ENCODE measurements at regions not wholly inside any gene's neighbourhood (a gene's known extent, or its start where the extent isn't known, plus 50 kb on each side); places are given as distances from the start of the nearest gene placed in this dataset.
A peak's percentile ranks its signal among the peaks of the same experiment; 100 is the strongest.

- H3K27me3 ChIP-seq (ENCODE audit: low read length) = no peaks in the 10 kb centered on the region
- peak overlapping the region; percentile 39; the same call in 1 of the 2 replicates for H3K9ac ChIP-seq (ENCODE audit: low read length)
- H3K27ac ChIP-seq (ENCODE audit: low read depth, low read length) = peak overlapping the region; percentile 98
- no peaks in the 10 kb centered on the region for H3K79me2 ChIP-seq (ENCODE audit: insufficient read depth, low read length)
- H3F3A ChIP-seq (ENCODE audit: insufficient read depth) = peaks cover 34% of the 10 kb centered on the region
- no peaks in the 10 kb centered on the region for H3K9me3 ChIP-seq (ENCODE audit: insufficient read depth, low read length)
- TF ChIP-seq CTCF (IDR thresholded peaks at IDR 0.05; ENCODE audit: insufficient read depth, low read length, poor library complexity, severe bottlenecking) = no peak
- TF ChIP-seq EZH2phosphoT487 (conservative IDR thresholded peaks at IDR 0.05; ENCODE audit: low read length) = no peak
- H3K4me2 ChIP-seq (ENCODE audit: low read depth, low read length, poor library complexity, severe bottlenecking) = peak overlapping the region; percentile 73
- no peak overlapping the region for H2AFZ ChIP-seq (ENCODE audit: low read depth, low read length, severe bottlenecking)
- no peak overlapping the region for H3K4me3 ChIP-seq (ENCODE audit: insufficient read depth, low read length, poor library complexity, severe bottlenecking)
- no peaks in the 10 kb centered on the region for H3K36me3 ChIP-seq (ENCODE audit: low read length)
- H4K20me1 ChIP-seq (ENCODE audit: low read depth, low read length) = no peaks in the 10 kb centered on the region
- no peaks in the 10 kb centered on the region for H3K9me2 ChIP-seq (replicated peaks; ENCODE audit: insufficient read depth, low read length)
These were observed 1307.6 kb downstream of the TBC1D22A start for GRCh38 chr22:48070083-48070482.

- TF ChIP-seq EZH2phosphoT487 (conservative IDR thresholded peaks at IDR 0.05; ENCODE audit: low read length) = no peak
These were observed 1306.8 kb downstream of the TBC1D22A start for GRCh38 chr22:48069256-48069655.

GRCh38 chr22:48068323-48068885, 1306.0 kb downstream of the TBC1D22A start:
- Histone ChIP-seq H3K27ac (ENCODE audit: low read depth, low read length) (no peak overlapping the region), H3K9ac (ENCODE audit: low read length) (no peak overlapping the region), H3F3A (ENCODE audit: insufficient read depth) (peaks cover 29% of the 10 kb centered on the region), H3K9me2 (replicated peaks; ENCODE audit: insufficient read depth, low read length) (no peaks in the 10 kb centered on the region), H2AFZ (ENCODE audit: low read depth, low read length, severe bottlenecking) (no peak overlapping the region), H3K4me2 (ENCODE audit: low read depth, low read length, poor library complexity, severe bottlenecking) (no peak overlapping the region), H4K20me1 (ENCODE audit: low read depth, low read length) (no peaks in the 10 kb centered on the region), H3K9me3 (ENCODE audit: insufficient read depth, low read length) (no peaks in the 10 kb centered on the region), H3K36me3 (ENCODE audit: low read length) (no peaks in the 10 kb centered on the region), H3K27me3 (ENCODE audit: low read length) (no peaks in the 10 kb centered on the region), H3K4me3 (ENCODE audit: insufficient read depth, low read length, poor library complexity, severe bottlenecking) (no peak overlapping the region), H3K79me2 (ENCODE audit: insufficient read depth, low read length) (no peaks in the 10 kb centered on the region)
- TF ChIP-seq CTCF (IDR thresholded peaks at IDR 0.05; ENCODE audit: insufficient read depth, low read length, poor library complexity, severe bottlenecking) = no peak
- no peak for TF ChIP-seq EZH2phosphoT487 (conservative IDR thresholded peaks at IDR 0.05; ENCODE audit: low read length)

More at GRCh38 chr22:48069256-48069655, 1306.8 kb downstream of the TBC1D22A start:
- Histone ChIP-seq H3K9ac (ENCODE audit: low read length) (no peak overlapping the region), H3K79me2 (ENCODE audit: insufficient read depth, low read length) (no peaks in the 10 kb centered on the region), H3F3A (ENCODE audit: insufficient read depth) (peaks cover 34% of the 10 kb centered on the region), H3K27ac (ENCODE audit: low read depth, low read length) (no peak overlapping the region), H4K20me1 (ENCODE audit: low read depth, low read length) (no peaks in the 10 kb centered on the region), H2AFZ (ENCODE audit: low read depth, low read length, severe bottlenecking) (no peak overlapping the region), H3K9me2 (replicated peaks; ENCODE audit: insufficient read depth, low read length) (no peaks in the 10 kb centered on the region), H3K4me3 (ENCODE audit: insufficient read depth, low read length, poor library complexity, severe bottlenecking) (no peak overlapping the region), H3K9me3 (ENCODE audit: insufficient read depth, low read length) (no peaks in the 10 kb centered on the region), H3K4me2 (ENCODE audit: low read depth, low read length, poor library complexity, severe bottlenecking) (no peak overlapping the region), H3K36me3 (ENCODE audit: low read length) (no peaks in the 10 kb centered on the region), H3K27me3 (ENCODE audit: low read length) (no peaks in the 10 kb centered on the region)

GRCh38 chr22:48065892-48066291, 1303.4 kb downstream of the TBC1D22A start:
- Histone ChIP-seq H3K4me3 (ENCODE audit: insufficient read depth, low read length, poor library complexity, severe bottlenecking) (no peak overlapping the region), H3K9ac (ENCODE audit: low read length) (no peak overlapping the region), H3K4me2 (ENCODE audit: low read depth, low read length, poor library complexity, severe bottlenecking) (no peak overlapping the region), H4K20me1 (ENCODE audit: low read depth, low read length) (no peaks in the 10 kb centered on the region), H3F3A (ENCODE audit: insufficient read depth) (peaks cover 6% of the 10 kb centered on the region), H3K27me3 (ENCODE audit: low read length) (no peaks in the 10 kb centered on the region), H3K9me3 (ENCODE audit: insufficient read depth, low read length) (no peaks in the 10 kb centered on the region), H3K36me3 (ENCODE audit: low read length) (no peaks in the 10 kb centered on the region), H3K79me2 (ENCODE audit: insufficient read depth, low read length) (no peaks in the 10 kb centered on the region), H2AFZ (ENCODE audit: low read depth, low read length, severe bottlenecking) (no peak overlapping the region), H3K27ac (ENCODE audit: low read depth, low read length) (no peak overlapping the region), H3K9me2 (replicated peaks; ENCODE audit: insufficient read depth, low read length) (no peaks in the 10 kb centered on the region)
- TF ChIP-seq EZH2phosphoT487 (conservative IDR thresholded peaks at IDR 0.05; ENCODE audit: low read length) (no peak), CTCF (IDR thresholded peaks at IDR 0.05; ENCODE audit: insufficient read depth, low read length, poor library complexity, severe bottlenecking) (no peak)
